ENCODE measurements at regions not wholly inside any gene's neighbourhood (a gene's known extent, or its start where the extent isn't known, plus 50 kb on each side); places are given as distances from the start of the nearest gene placed in this dataset.

GRCh38 chr16:72399811-72400210 is 227.9 kb upstream of the PMFBP1 start:
- DNase-seq: no peak

DNA sequence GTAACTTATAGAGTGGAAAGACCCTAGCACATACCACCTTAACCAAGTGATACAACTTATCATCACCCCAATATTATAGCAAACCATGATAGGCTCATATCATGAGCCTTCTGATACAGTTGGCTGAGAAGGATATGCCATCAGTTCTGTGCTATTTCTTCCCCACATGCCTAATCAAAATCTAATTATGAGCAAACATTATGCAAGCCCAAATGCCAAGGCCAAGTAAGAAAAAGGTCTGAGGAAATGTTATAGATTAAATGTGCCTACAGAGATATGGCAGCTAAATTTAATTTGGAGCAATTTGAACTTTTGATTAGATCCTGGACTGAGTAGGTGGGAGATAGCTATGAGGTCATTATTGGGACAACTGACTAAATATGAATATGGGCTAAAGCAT is 225.9 kb upstream of the PMFBP1 start:
- no peak for DNase-seq

DNA sequence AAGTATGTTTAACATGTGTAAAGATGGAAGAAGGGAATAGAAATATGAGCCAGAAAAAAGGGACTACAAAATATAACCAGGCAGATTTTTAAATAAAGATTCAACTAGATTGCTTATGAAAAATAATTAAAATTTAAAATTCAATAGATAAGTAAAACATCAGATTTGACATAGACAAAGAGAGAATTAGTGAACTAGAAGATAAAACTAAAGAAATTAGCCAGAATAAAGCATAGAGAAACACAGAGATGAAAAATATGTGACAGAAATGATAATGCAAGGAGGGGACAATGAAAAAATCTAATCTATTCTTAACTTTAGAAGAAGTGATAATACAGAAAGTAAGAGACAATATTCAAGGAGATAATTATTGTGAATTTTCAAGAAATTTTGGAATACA is 222.6 kb upstream of the PMFBP1 start:
- no peak for DNase-seq

DNA sequence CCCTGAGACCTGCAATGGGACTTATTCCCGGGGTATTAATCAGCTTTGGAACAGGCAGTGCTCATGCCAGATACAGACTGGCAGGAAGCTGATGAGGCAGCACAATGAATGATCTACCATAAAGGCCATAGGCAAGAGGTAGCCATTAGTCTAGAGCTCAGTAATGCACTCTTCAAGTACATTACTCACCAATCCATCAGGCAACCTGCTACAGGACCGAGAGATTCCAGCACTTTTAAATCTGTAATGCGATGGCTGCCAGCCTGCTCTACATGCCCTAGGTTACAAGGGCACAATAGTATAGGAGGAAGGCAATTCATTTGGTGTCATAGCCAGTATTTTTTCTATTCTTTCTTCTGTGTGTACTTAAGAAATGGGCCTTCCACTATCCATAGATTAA is 217.8 kb upstream of the PMFBP1 start:
- no peak for DNase-seq

DNA sequence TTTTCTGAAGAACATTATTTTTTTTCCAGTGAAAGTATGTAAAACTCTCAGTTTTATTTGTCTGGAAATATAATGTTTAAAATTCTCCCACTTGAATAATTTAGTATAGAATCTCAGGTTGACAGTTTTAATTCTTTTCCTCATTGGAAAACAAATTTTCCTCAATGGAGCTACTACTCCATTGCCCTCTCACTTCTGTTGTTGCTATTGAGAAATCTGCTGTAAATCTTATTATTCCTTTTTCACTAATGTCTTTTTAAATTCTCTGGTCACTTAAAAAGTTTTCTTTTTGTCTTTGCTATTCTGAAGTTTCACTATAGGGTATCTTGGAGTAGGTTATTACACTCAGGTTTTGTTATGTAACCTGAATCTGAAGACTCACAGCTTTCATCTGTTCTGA is 216.1 kb upstream of the PMFBP1 start:
- no peak for DNase-seq

DNA sequence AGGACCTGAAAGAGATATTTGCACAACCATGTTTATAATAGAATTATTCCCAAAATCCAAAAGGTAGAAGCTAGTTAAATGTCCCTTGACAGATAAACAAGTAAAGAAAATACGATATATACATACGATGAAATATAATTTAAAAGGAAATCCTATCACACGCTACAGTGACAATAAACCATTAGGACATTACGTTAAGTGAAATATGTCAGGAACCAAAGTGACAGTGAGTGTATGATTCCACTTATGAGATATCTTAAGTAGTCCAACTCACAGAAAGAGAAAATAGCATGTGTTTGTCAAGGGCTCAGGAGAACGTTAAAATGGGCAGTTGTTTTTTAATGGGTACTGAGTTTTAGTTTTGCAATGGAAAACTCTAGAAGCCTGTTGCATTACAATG is 212.7 kb upstream of the PMFBP1 start:
- DNase-seq: no peak

DNA sequence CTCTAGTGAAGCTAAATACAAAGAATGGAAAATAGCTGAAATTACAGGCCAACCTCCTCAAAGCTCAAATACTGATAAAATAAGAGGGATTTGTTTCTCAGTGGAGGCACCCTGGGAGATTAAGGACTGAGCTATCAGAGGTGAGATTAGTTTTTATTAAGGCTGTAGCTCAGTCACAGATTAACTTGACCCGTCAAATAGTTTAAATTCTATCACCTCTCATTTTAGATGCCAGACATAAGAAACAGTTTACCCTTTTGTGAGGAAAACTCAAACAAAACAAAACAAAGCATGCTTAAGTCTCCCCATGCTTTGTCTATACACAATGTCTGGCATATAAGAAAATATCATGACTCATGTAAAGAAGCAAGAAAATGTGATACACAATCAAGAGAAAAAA is 208.3 kb upstream of the PMFBP1 start:
- no peak for DNase-seq

- DNase-seq: no peak
These were observed 201.2 kb upstream of the PMFBP1 start for GRCh38 chr16:72373201-72373600.

DNA sequence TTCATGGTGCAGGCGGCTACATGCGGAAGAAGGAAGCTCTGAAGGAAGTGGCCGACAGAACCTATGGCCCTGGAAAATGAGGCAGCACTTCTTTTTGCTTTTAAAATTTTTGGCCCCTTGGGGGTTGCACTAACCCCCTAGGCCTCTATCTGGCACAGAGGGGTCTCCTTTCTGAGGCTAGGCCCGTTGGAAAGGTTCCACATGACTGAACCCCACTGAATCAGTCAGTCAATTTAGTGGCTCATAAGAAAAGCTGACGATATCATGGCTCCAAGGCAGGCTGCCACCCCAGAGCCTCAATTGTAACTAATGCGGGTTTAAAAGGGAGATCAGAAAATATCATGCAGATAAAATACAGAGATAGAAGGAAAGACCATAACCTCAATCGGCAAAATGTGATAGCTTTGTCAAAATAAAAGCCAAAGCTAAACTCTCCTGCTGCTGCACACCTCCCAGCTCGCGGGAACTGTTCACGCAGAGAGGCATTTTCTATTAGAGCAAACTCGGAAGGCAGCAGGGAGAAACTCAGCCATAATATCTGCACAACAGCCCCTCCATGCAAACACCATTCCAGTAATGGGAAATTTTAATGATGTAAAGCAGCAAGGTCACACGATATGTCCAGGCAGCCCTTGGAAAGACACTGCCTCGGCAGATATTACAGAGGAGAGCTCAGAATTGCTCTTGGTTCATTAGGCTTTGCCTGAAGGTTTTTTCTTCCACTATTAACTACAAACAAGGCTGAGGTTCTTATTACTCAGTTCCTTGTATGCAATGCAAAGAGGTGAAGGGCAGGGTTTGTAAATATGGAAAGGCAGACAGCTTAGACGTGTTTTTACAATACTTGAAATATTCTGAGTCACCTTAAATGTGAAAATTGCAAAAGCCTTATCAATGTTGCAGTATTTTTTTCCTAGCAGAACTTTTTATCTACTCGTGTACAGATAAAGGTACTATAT is 200.4 kb upstream of the PMFBP1 start:
- DNase-seq: no peak

DNA sequence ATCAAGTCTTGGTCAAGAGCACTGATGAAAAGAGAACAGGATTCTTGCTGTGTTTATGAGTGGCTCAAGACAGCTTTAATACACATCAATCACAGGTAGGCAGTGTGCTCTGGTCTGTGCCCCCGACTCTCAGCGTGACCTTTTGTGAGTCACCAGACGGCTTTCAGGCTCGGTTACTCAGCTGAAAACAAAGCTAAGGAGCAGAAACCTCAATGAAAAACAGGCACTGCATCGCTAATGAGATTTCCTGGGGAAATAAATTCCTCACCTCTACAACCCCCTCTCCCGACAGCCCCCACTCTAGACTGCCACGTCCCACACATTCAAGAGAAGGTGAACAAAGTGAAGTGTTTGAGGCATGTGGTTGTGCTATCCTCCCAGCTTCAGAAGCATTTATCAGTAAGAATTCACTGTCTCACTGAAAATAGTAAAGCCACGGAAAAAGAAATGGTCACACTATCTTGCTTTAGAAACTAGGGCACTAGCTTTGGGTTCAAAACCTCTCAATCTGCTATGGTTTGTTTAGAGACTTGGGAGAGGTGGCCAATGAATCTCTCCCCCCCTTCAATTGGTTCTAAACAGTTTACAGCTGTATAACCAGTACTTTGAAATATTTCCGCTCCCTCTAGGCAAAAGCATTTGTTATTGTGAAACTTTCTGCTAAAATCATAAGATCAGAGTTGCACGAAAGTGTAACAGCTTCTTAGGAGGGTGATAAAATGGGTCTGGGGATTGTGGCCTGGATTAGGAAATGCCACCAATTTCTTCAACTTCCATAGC is 199.5 kb upstream of the PMFBP1 start:
- no peak for DNase-seq

DNA sequence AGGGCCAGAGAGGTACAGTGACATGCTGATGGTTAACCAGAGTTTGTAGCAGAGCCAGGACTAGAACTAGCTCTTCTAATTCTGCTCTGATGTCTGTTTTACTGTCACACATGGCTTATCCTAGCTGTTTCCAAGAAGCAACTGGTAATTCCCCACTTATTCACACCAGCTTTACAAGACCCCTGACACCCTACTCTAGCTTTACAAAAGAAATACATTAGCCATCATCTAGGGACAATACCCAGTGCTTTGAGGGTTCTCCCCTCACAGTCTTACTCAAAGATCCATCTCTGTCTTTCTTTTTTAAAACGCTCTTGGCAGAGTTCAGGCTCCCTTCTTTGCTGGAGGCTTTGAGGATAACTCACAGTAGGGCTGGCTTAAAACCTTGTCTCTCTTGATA is 197.3 kb upstream of the PMFBP1 start:
- DNase-seq: no peak

GRCh38 chr16:72367851-72368250 is 195.9 kb upstream of the PMFBP1 start:
- no peak for DNase-seq

- DNase-seq: no peak
These were observed 191.0 kb upstream of the PMFBP1 start for GRCh38 chr16:72362973-72363372.

DNA sequence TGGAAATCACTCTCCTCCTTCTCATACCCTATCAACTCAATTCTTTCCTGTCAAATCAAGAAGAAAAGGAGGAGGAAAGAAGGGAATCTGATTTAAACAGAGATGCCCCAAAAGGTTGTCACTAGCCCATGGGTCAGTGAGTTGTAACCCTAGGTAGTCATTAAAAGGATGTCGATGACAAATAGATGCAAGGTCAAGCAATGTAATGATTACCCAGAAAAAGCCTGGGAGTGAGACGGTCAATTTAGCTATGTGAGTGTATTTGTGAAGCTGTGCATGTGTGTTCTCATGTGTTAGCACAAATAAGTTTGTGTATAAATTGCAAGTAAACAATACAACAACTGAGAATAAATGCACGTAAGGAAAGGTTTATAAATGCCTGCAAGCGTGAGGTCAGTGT is 190.5 kb upstream of the PMFBP1 start:
- DNase-seq: no peak

DNA sequence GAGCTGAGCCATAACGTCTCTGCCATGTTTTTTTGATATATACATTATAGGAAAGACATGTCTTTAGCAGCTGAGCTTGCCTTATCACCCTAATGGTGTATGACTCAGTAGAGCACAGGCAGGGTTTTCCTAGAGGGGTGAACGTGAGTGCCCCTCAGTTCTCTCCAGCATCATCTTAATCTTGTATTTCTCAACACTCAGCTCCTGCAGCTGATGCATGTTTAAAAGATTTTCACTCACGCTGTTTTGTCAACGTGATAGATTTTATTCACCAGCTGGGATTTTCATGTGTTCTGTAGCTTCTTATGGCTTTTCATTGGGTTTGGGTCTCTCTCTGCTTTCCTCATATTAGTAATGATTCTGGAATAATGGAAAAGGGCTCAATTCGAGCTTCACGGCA is 186.0 kb upstream of the PMFBP1 start:
- DNase-seq: no peak

DNA sequence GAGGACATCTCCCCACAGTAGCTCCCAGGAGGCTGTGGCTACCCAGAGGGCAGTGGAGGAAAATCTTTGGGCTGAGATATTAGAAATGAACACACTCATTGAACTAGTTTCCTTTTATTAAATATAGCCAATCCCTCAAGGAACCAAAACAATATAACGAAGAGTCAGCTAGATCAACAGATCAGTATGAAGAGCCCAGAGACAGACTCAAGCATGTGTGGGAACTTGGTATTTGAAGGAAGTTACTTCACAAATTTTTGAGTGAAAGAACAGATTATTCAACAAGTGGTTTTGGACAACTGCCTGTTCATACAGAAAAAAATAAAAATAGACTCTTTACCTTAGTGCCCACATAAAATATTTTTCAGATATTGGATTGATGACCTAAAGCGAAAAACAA is 183.6 kb upstream of the PMFBP1 start:
- no peak for DNase-seq

DNA sequence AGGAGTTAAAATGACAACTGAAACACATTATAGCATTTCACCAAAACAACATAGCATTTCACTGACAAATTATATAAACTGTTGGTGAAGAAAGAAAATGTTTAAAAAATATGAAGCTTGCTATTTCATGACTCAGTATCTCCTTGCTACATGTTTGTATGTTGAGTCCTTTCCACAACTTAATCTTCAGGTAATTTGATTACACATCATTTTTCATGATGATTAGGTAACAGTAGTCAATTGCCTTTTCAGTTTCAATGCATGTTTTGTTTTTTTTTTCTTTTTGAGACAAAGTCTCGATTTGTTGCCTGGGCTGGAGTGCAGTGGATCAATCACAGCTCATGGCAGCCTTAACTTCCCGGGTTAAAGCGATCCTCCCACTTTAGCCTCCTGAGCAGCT is 177.8 kb upstream of the PMFBP1 start:
- DNase-seq: no peak

GRCh38 chr16:72332926-72333325 is 161.0 kb upstream of the PMFBP1 start:
- no peak for DNase-seq

GRCh38 chr16:72324578-72324977 is 152.6 kb upstream of the PMFBP1 start:
- DNase-seq: no peak

DNA sequence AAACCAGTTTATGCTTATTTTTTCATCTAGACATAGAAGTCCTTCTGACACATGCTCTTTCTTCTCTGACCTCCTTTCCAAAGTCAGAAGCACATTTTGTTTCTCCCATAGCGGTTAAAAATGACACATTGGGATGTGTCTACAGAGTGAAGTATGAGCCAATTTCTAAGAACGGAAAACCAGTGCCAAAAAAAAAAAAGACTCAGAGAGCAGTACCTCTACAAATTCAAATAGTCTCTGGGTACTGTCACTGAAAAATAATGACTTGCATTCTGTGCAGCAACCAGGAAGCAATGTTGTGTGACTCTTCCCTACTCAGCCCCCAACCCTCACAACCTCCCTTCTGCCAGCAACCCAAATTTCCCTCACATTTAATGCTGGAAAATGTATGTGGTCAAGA is 145.5 kb upstream of the PMFBP1 start:
- DNase-seq: no peak

DNA sequence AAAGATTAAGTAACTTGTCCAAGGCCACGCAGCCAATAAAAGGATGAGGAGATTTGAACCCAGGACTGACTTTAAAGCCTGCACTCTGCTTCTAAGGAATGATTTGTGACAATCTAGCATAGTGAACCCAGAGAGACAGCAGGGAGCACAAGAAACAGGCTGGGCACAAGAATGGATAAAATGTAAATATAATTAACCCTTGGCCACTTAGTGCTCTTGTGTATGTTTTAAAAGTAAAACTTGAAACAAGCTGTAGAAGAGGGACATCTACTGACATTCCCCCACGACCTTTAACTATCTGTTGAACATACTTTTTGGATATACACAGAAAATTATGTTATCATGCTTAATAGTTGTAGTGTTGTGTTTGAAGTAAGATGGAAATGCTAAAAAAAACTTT is 141.9 kb upstream of the PMFBP1 start:
- no peak for DNase-seq

- DNase-seq: no peak
These were observed 140.9 kb upstream of the PMFBP1 start for GRCh38 chr16:72312828-72313227.

DNA sequence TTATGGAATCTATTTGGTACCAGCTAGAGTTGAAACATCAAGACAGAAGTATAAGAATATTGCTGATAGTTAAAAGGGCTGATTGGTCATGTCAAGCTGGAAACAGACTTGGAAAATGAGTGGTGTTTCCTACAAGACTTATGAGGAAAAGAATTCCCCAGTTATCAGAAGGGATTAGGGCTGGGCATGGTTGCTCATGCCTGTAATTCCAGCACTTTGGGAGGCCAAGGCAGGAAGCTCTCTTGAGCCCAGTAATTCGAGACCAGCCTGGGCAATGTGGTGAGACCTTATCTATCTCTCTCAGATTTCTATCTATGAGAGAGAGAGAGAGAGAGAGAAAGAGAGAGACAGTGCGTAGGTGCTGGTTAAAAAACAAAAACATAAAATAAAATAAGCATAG is 139.5 kb upstream of the PMFBP1 start:
- DNase-seq: no peak

DNA sequence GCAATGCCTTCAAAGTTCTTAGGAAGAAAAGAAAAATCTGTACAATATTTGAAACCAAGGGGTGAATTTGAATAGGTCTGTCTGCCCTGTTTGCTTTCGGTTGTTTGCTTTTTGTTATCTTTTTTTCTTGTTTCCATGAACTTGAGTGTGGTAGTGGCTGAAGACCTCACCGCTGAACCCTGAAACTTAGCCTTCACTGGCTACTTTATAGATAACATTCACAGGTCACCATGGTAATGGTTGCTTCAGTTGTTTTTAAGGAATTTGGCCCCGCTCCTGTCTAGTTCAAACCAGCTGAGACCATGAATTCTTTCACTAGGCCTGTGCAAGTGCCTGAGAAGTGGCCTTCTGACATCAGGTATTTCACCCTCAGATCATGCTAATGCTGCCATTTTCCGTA is 137.0 kb upstream of the PMFBP1 start:
- DNase-seq: no peak

All from NCI-H1105 treated with DMSO at 0.1 percent for 48 hours (cell line).